ENCODE measurements at regions not wholly inside any gene's neighbourhood (a gene's known extent, or its start where the extent isn't known, plus 50 kb on each side); places are given as distances from the start of the nearest gene placed in this dataset.

- H3K4me3 ChIP-seq (ENCODE audit: low read depth, low read length): no peak overlapping the region
- TF ChIP-seq CTCF (IDR thresholded peaks at IDR 0.05; ENCODE audit: control insufficient read depth, extremely low read depth, insufficient read depth): no peak
- no peak for DNase-seq (ENCODE audit: low read depth)
Measured at GRCh38 chr14:97074856-97075255, 277.7 kb downstream of the VRK1 start.

DNA sequence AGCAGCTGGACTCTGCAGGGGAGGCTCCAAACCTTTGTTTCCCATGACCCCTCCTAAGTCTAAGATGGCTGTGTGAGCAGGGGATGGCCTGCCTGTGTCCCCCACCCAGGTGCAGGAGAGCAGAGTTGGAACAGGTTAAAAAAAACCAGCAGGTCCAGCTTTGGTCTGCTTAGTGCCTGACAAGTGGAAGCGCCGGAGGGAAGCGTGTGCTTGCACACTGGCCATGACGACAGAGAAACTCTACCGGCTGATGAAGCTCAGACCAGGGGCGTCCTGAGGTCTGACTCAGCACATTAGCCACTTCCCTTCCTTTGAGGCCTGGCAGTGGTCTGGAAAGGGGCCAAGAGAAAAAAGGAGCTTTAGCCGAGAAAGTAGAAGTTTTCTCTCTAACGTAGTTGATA, 280.1 kb downstream of the VRK1 start:
- DNase-seq (ENCODE audit: low read depth): no peak
- H3K4me3 ChIP-seq (ENCODE audit: low read depth, low read length): no peak overlapping the region
- no peak for TF ChIP-seq CTCF (IDR thresholded peaks at IDR 0.05; ENCODE audit: control insufficient read depth, extremely low read depth, insufficient read depth)

DNA sequence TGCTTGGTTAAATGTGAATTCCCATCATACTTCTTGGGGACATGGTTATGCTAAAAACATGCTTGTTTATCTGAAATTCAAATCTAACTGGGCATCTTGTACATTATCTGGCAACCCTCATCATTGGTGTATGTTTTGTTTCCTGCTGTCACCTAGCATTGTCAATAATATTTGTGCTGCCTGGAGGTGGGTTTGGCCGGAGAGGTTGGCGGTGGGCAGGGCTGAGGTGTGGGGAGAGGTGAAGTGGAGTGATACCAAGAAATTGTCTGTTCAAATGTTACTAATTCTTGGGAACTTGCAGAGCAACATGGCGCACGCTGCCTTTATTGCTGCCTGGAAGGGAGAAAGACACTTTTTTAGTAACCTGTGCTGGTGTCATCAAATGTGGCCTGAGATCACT, 280.5 kb downstream of the VRK1 start:
- DNase-seq (ENCODE audit: low read depth): no peak
- no peak for TF ChIP-seq CTCF (IDR thresholded peaks at IDR 0.05; ENCODE audit: control insufficient read depth, extremely low read depth, insufficient read depth)
- H3K4me3 ChIP-seq (ENCODE audit: low read depth, low read length): no peak overlapping the region

GRCh38 chr14:97080991-97081390, 283.8 kb downstream of the VRK1 start:
- H3K4me3 ChIP-seq (ENCODE audit: low read depth, low read length): no peak overlapping the region
- TF ChIP-seq CTCF (IDR thresholded peaks at IDR 0.05; ENCODE audit: control insufficient read depth, extremely low read depth, insufficient read depth): no peak

DNA sequence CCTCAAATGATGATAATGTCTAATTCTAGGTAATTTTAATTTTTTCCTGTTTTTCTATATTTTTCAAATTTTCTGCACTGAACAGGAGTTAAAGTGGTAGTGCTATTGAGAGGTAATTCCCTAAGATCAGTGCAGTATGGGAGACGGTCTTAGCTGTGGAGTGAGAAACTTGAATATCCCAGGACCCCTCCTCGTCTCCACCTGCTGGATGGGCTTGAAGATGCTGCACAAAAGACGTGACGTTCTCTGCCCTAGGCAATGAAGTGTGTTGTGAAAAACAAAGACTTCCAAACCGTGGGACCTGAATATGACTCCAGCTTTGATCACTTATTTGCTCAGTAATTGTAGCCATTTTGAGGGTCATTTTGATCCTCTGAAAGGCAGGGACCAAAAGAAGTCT, 298.1 kb downstream of the VRK1 start:
- no peak for DNase-seq (ENCODE audit: low read depth)
- TF ChIP-seq CTCF (IDR thresholded peaks at IDR 0.05; ENCODE audit: control insufficient read depth, extremely low read depth, insufficient read depth): no peak
- H3K4me3 ChIP-seq (ENCODE audit: low read depth, low read length): no peak overlapping the region

More at GRCh38 chr14:97080991-97081390, 283.8 kb downstream of the VRK1 start:
- no peak for DNase-seq (ENCODE audit: low read depth)

GRCh38 chr14:97097296-97097695, 300.1 kb downstream of the VRK1 start:
- no peak for DNase-seq (ENCODE audit: low read depth)
- H3K4me3 ChIP-seq (ENCODE audit: low read depth, low read length): no peak overlapping the region
- no peak for TF ChIP-seq CTCF (IDR thresholded peaks at IDR 0.05; ENCODE audit: control insufficient read depth, extremely low read depth, insufficient read depth)

DNA sequence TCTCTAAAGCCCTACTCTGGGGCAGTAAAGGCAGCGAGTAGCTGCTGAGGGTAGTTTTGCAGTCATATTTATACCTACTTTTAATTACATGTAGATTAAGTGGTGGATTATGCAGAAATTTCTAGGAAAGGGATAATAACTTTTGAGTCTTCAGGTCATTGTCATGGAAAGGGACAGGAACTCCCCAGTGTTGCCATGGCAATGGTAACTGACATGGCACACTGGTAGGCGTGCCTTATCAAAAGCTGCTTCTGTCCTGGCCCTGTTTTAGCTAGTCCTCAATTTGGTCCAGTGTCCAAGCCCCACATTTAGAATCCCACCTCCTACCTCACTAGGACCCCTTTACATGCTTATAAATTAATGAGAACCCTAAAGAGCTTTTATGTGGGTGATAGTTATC, 303.1 kb downstream of the VRK1 start:
- no peak for TF ChIP-seq CTCF (IDR thresholded peaks at IDR 0.05; ENCODE audit: control insufficient read depth, extremely low read depth, insufficient read depth)
- DNase-seq (ENCODE audit: low read depth): no peak
- H3K4me3 ChIP-seq (ENCODE audit: low read depth, low read length): no peak overlapping the region

All from LNCaP clone FGC (cell line).